ENCODE measurements at regions not wholly inside any gene's neighbourhood (a gene's known extent, or its start where the extent isn't known, plus 50 kb on each side); places are given as distances from the start of the nearest gene placed in this dataset.

GRCh38 chr4:77431546-77431945 lies 174.1 kb upstream of the CXCL13 start:
- no peak overlapping the region for H2AFZ ChIP-seq (ENCODE audit: low read depth)
- no peak for DNase-seq
- ChIA-PET POLR2A (no interaction called here), CTCF (interaction anchor here (4.2 kb wide), 1 partner anchor 47 kb away, joined by 17 read pairs; no protein-coding TSS in a partner anchor)
- H3K79me2 ChIP-seq (ENCODE audit: insufficient read depth), result no peaks in the 10 kb centered on the region
- no peaks in the 10 kb centered on the region for H3F3A ChIP-seq (replicated peaks; ENCODE audit: insufficient read depth)
- no peak for TF ChIP-seq USF2 (IDR thresholded peaks at IDR 0.05; ENCODE audit: borderline replicate concordance, low read depth, low read length)
- no peak for TF ChIP-seq RXRA (IDR thresholded peaks at IDR 0.05; ENCODE audit: borderline replicate concordance, low read depth)
- TF ChIP-seq SIN3A (IDR thresholded peaks at IDR 0.05; ENCODE audit: borderline replicate concordance, low read depth, low read length), result no peak
- no peak for TF ChIP-seq EZH2phosphoT487 (IDR thresholded peaks at IDR 0.05; ENCODE audit: borderline replicate concordance, low read depth)
- no peak for TF ChIP-seq RCOR1 (IDR thresholded peaks at IDR 0.05; ENCODE audit: low read length)
- TF ChIP-seq TAF1 (IDR thresholded peaks at IDR 0.05; ENCODE audit: borderline replicate concordance, low read depth, low read length), result no peak
- no peak for TF ChIP-seq CHD2 (IDR thresholded peaks at IDR 0.05; ENCODE audit: low read length, partially characterized antibody)
- no peak for TF ChIP-seq POLR2AphosphoS5 (IDR thresholded peaks at IDR 0.05; ENCODE audit: low read depth, low read length)
- TF ChIP-seq EP300 (IDR thresholded peaks at IDR 0.05; ENCODE audit: borderline replicate concordance in 1 of 2, low read depth in 1 of 2, low read length in 1 of 2), result no peak
- no peak for TF ChIP-seq FOXM1 (IDR thresholded peaks at IDR 0.05; ENCODE audit: low read depth)
- no peak for TF ChIP-seq TCF12 (IDR thresholded peaks at IDR 0.05)
- H4K20me1 ChIP-seq (ENCODE audit: insufficient read depth), result no peaks in the 10 kb centered on the region
- WGBS (ENCODE audit: low lambda C conversion rate), result 5% methylated on average over 1 of the region's 1 CpG
- no peaks in the 10 kb centered on the region for H3K36me3 ChIP-seq (replicated peaks in 1 of 2; ENCODE audit: control insufficient read depth in 1 of 2, insufficient read depth in 2 of 2, low read length in 1 of 2)
- H3K4me3 ChIP-seq (ENCODE audit: low read depth in 2 of 2, low read length in 1 of 2), result no peak overlapping the region
- peaks cover 19% of the 10 kb centered on the region; the same call in 1 of the 2 replicates for H3K27me3 ChIP-seq (ENCODE audit: insufficient read depth)
- no peak overlapping the region for H3K4me2 ChIP-seq
- H3K9me3 ChIP-seq, result no peaks in the 10 kb centered on the region
- no peaks in the 10 kb centered on the region for H3K4me1 ChIP-seq (ENCODE audit: control insufficient read depth in 1 of 2, insufficient read depth in 2 of 2, low read depth in 1 of 2, low read length in 1 of 2)
- H3K27ac ChIP-seq (ENCODE audit: low read depth in 2 of 2, low read length in 1 of 2), result no peak overlapping the region
- no peaks in the 10 kb centered on the region for H3K9me2 ChIP-seq
- H3K9ac ChIP-seq, result no peak overlapping the region

- no peaks in the 10 kb centered on the region for H4K20me1 ChIP-seq (ENCODE audit: insufficient read depth)
- H3K9me3 ChIP-seq, result no peaks in the 10 kb centered on the region
- POLR2A ChIA-PET, result no interaction called here
- H3K4me2 ChIP-seq, result no peak overlapping the region; the same call in 1 of the 2 replicates
- H3K4me3 ChIP-seq (ENCODE audit: low read depth in 2 of 2, low read length in 1 of 2), result no peak overlapping the region; a peak in 1 of 4 replicates
- WGBS (ENCODE audit: low lambda C conversion rate), result 18% methylated on average over 3 of the region's 3 CpGs
- no peak overlapping the region for H3K27ac ChIP-seq (ENCODE audit: low read depth in 2 of 2, low read length in 1 of 2)
- CTCF ChIA-PET, result interaction anchor here (0.7 to 4.2 kb wide), 10 partner anchors 10 to 192 kb away, joined by 3 to 17 read pairs (median 4); no protein-coding TSS in a partner anchor
- H3F3A ChIP-seq (replicated peaks; ENCODE audit: insufficient read depth), result no peaks in the 10 kb centered on the region
- TF ChIP-seq REST (IDR thresholded peaks at IDR 0.05; ENCODE audit: low read depth, low read length), result no peak
- no peak for TF ChIP-seq NFIC (IDR thresholded peaks at IDR 0.05; ENCODE audit: borderline replicate concordance)
- TF ChIP-seq CTCF (IDR thresholded peaks at IDR 0.05), result 0 out of 2 replicates have a peak, but pooled peaks have one; percentile 24
- no peaks in the 10 kb centered on the region for H3K9me2 ChIP-seq
- H3K27me3 ChIP-seq (ENCODE audit: insufficient read depth), result peaks cover 19% of the 10 kb centered on the region; the same call in 1 of the 2 replicates
- no peak overlapping the region for H3K9ac ChIP-seq
- no peaks in the 10 kb centered on the region for H3K79me2 ChIP-seq (ENCODE audit: insufficient read depth)
- no peak overlapping the region for H2AFZ ChIP-seq (ENCODE audit: low read depth)
- H3K4me1 ChIP-seq (ENCODE audit: control insufficient read depth in 1 of 2, insufficient read depth in 2 of 2, low read depth in 1 of 2, low read length in 1 of 2), result no peaks in the 10 kb centered on the region
- H3K36me3 ChIP-seq (replicated peaks in 1 of 2; ENCODE audit: control insufficient read depth in 1 of 2, insufficient read depth in 2 of 2, low read length in 1 of 2), result no peaks in the 10 kb centered on the region
- no peak for DNase-seq
These were observed 172.8 kb upstream of the CXCL13 start for GRCh38 chr4:77432717-77433417.

Data from SK-N-SH (cell line).